ENCODE measurements at regions not wholly inside any gene's neighbourhood (a gene's known extent, or its start where the extent isn't known, plus 50 kb on each side); places are given as distances from the start of the nearest gene placed in this dataset.
"Not testable (repeated sequence)": the region's sequence is repeated elsewhere in the genome, so short reads cannot be mapped to it uniquely, and the experiment has no call there.

- Histone ChIP-seq H3K27me3 (no peaks in the 10 kb centered on the region), H3K9me3 (no peaks in the 10 kb centered on the region), H3K27ac (no peak overlapping the region), H3K36me3 (no peaks in the 10 kb centered on the region), H3K4me1 (no peaks in the 10 kb centered on the region), H3K4me3 (no peak overlapping the region)
- no peak for TF ChIP-seq EP300 (IDR thresholded peaks at IDR 0.05)
- TF ChIP-seq, protein P1, sequence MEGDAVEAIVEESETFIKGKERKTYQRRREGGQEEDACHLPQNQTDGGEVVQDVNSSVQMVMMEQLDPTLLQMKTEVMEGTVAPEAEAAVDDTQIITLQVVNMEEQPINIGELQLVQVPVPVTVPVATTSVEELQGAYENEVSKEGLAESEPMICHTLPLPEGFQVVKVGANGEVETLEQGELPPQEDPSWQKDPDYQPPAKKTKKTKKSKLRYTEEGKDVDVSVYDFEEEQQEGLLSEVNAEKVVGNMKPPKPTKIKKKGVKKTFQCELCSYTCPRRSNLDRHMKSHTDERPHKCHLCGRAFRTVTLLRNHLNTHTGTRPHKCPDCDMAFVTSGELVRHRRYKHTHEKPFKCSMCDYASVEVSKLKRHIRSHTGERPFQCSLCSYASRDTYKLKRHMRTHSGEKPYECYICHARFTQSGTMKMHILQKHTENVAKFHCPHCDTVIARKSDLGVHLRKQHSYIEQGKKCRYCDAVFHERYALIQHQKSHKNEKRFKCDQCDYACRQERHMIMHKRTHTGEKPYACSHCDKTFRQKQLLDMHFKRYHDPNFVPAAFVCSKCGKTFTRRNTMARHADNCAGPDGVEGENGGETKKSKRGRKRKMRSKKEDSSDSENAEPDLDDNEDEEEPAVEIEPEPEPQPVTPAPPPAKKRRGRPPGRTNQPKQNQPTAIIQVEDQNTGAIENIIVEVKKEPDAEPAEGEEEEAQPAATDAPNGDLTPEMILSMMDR (IDR thresholded peaks at IDR 0.05) = no peak
- no peak for TF ChIP-seq POLR2A (IDR thresholded peaks at IDR 0.05)
- TF ChIP-seq POLR2AphosphoS5 (IDR thresholded peaks at IDR 0.05) = no peak
- 98% methylated on average over 5 of the region's 5 CpGs for WGBS
- no peak for DNase-seq (ENCODE audit: low spot score in 2 of 2)
These were observed 95.8 kb upstream of the LY86 start for GRCh38 chr6:6492675-6493074.

DNA sequence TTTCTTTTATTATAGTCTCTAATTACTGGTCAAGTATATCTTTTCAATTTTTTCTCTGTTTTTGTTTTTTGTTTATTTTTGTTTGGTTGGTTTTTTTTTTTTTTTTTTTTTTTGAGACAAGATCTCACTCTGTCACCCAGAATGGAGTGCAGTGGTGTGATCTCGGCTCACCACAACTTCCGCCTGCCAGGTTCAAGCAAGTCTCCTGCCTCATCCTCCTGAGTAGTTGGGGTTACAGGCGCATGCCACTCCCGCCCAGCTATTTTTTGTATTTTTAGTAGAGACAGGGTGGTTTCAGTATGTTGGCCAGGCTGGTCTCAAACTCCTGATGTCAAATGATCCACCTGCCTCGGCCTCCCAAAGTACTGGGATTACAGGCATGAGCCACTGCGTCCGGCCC is 94.4 kb upstream of the LY86 start:
- not testable (repeated sequence) for H3K27ac ChIP-seq; DNase-seq (ENCODE audit: low spot score in 2 of 2); H3K9me3 ChIP-seq; H3K36me3 ChIP-seq; H3K27me3 ChIP-seq; H3K4me3 ChIP-seq; H3K4me1 ChIP-seq
- WGBS = 86% methylated on average over 7 of the region's 7 CpGs

- H3K4me1 ChIP-seq = no peaks in the 10 kb centered on the region
- TF ChIP-seq, protein P1 (IDR thresholded peaks at IDR 0.05) = peak in 1 of 2 donors; percentile 12
- TF ChIP-seq POLR2AphosphoS5 (IDR thresholded peaks at IDR 0.05) = no peak
- H3K27me3 ChIP-seq = no peaks in the 10 kb centered on the region
- no peak for DNase-seq (ENCODE audit: low spot score in 2 of 2)
- H3K9me3 ChIP-seq = no peaks in the 10 kb centered on the region
- H3K36me3 ChIP-seq = no peaks in the 10 kb centered on the region
- H3K27ac ChIP-seq = no peak overlapping the region
- no peak overlapping the region for H3K4me3 ChIP-seq
- 50% methylated on average over 5 of the region's 6 CpGs for WGBS
These were observed 93.8 kb upstream of the LY86 start for GRCh38 chr6:6494677-6495076.

DNA sequence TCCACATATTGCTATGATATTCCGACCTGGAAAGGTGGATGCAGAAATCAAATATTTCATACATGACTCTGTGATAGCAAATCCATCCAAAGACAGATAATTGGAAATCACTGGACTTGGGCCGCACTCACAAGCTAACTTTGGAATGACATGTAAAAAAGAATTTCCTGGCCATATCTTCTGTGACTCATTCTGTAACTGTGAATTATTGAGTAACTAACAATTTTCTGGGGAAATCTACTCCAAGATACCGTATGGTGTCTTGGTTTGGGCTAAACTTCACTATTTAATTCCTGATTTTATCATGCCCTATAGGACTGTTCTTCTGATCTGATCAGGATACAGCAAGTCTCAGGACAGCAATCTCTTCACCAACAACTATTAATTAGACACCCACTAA is 92.7 kb upstream of the LY86 start:
- no peak overlapping the region for H3K27ac ChIP-seq
- H3K4me3 ChIP-seq = no peak overlapping the region
- no peaks in the 10 kb centered on the region for H3K9me3 ChIP-seq
- TF ChIP-seq, protein P1 (IDR thresholded peaks at IDR 0.05) = no peak
- TF ChIP-seq POLR2A (IDR thresholded peaks at IDR 0.05) (no peak), EP300 (IDR thresholded peaks at IDR 0.05) (no peak), POLR2AphosphoS5 (IDR thresholded peaks at IDR 0.05) (no peak)
- DNase-seq (ENCODE audit: low spot score in 2 of 2) = no peak
- no peaks in the 10 kb centered on the region for H3K36me3 ChIP-seq
- H3K27me3 ChIP-seq = no peaks in the 10 kb centered on the region
- H3K4me1 ChIP-seq = no peaks in the 10 kb centered on the region
- WGBS = 63% methylated on average over 3 of the region's 3 CpGs

GRCh38 chr6:6497541-6497940 is 91.0 kb upstream of the LY86 start:
- WGBS = 86% methylated on average over 10 of the region's 10 CpGs
- Histone ChIP-seq H3K4me1 (no peaks in the 10 kb centered on the region), H3K36me3 (no peaks in the 10 kb centered on the region), H3K27me3 (no peaks in the 10 kb centered on the region), H3K4me3 (no peak overlapping the region), H3K9me3 (no peaks in the 10 kb centered on the region), H3K27ac (no peak overlapping the region)
- no peak for DNase-seq (ENCODE audit: low spot score in 2 of 2)
- TF ChIP-seq POLR2AphosphoS5 (IDR thresholded peaks at IDR 0.05) (no peak), EP300 (IDR thresholded peaks at IDR 0.05) (no peak), POLR2A (IDR thresholded peaks at IDR 0.05) (no peak)

- Histone ChIP-seq H3K9me3 (no peaks in the 10 kb centered on the region), H3K4me3 (no peak overlapping the region), H3K27me3 (no peaks in the 10 kb centered on the region), H3K36me3 (no peaks in the 10 kb centered on the region), H3K27ac (no peak overlapping the region), H3K4me1 (no peaks in the 10 kb centered on the region)
- no peak for DNase-seq (ENCODE audit: low spot score in 2 of 2)
- no CpG with 5 or more reads among the region's 1 CpG for WGBS
- TF ChIP-seq POLR2AphosphoS5 (IDR thresholded peaks at IDR 0.05) (no peak), EP300 (IDR thresholded peaks at IDR 0.05) (no peak), POLR2A (IDR thresholded peaks at IDR 0.05) (no peak)
- TF ChIP-seq, protein P1 (IDR thresholded peaks at IDR 0.05) = no peak
These were observed 90.5 kb upstream of the LY86 start for GRCh38 chr6:6497976-6498375.
